Epithelial cell of esophagus (primary cell): ENCODE measurements at regions not wholly inside any gene's neighbourhood (a gene's known extent, or its start where the extent isn't known, plus 50 kb on each side); places are given as distances from the start of the nearest gene placed in this dataset.
A peak's percentile ranks its signal among the peaks of the same experiment; 100 is the strongest.

Experiments
- DNase-seq: peaks from one replicate; pipeline ENCODE4 v3.0.0; 2010; ENCODE audit warnings: low read depth
- H3K4me3 ChIP-seq: 2 replicates; pipeline ENCODE4 v1.5.1; 2011; ENCODE audit warnings: mild to moderate bottlenecking, low read length, control low read depth
- CTCF ChIP-seq: IDR thresholded peaks from 2 replicates; pipeline ENCODE4 v1.5.1; 2011; ENCODE audit warnings: low read depth, mild to moderate bottlenecking, low read length, control low read depth, inconsistent platforms; ENCODE audit not compliant: insufficient read depth; ENCODE audit errors: missing control alignments

- H3K4me3 ChIP-seq = no peak overlapping the region
- TF ChIP-seq CTCF = no peak
- no peak for DNase-seq
These were observed 446.0 kb upstream of the GOT2 start for GRCh38 chr16:59180083-59180476.

DNA sequence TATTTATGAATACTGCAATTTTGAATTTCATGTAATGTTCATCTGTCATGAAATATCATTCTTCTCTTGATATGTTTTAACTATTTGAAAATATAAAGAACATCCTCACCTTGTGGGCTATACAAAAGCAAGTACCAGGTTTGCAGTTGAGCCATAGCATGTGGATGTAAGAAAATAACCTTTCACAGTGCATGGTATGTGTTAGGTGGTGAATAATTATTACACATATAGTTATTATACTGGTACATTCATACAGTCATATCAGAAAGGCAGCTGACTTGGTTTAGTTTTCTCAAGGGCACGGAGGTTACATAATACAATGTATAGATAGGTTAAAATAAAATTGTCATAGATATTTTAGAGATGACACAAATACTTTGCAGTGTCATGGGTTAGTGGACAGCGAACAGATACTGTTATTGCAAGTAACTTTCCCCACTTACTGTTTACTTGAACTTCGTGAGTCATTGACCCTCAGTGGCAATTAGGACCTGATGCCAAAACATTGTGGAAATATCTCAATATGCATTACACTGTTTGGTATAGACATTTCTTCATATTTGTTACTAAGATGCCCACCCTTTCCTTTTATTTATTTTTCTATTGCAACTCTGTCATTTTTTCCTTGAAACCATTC, 445.4 kb upstream of the GOT2 start:
- TF ChIP-seq CTCF = no peak
- H3K4me3 ChIP-seq = no peak overlapping the region
- DNase-seq = no peak

DNA sequence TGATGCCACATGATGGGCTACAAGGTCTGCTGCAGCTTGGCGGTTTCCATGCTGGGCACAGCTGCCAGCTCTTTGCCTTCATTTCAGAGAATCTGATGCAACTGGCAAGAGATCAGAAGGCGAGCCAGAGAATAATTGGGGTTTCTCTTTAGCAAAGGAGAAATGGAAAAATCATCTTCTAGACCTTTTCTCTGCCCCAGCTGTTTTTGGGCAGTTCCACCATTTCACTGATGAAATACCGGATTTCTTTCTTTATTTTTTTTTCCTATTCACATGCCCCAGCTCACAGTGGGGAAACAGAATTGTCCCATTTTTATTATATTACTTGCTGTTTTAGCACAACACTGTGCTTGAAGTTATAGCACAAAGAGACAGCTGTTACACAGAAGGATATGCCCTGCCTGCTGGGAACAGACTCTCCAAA, 439.3 kb upstream of the GOT2 start:
- no peak for TF ChIP-seq CTCF
- no peak overlapping the region for H3K4me3 ChIP-seq
- no peak for DNase-seq

- TF ChIP-seq CTCF = no peak
- H3K4me3 ChIP-seq = no peak overlapping the region
- DNase-seq = no peak
These were observed 436.1 kb upstream of the GOT2 start for GRCh38 chr16:59170099-59170712.

- peak; percentile 10 for DNase-seq
- H3K4me3 ChIP-seq = no peak overlapping the region
- TF ChIP-seq CTCF = no peak
These were observed 435.1 kb upstream of the GOT2 start for GRCh38 chr16:59169168-59169567.

DNA sequence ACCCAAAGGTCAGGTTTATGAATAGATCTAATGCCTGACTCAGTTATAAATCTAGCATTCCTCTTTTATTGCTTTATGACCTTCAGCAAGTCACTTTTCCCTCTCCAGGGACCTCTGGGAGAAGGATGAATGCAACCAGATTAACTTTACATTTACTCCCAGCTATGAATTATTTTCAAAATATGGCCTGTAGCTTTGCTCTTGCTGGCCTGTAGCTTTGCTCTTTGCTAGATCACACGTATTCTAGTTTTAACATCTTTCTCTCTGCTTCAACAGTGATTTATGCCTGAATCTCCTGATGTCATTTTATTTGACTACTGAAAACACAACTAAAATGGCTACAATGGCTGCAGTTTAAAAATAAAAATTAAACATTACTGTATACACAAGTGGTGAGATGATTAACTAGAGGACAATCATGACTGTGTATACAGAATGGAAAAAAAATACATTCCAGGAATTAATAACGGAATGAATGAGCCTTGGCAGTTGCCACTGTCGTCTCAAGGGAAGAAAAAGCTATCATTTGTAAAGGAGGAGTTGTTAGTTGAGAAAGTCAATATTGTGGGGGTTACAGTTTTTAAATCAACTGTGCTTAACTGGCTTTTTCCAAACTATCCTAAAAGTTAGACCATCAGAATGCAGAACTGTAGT, 434.5 kb upstream of the GOT2 start:
- TF ChIP-seq CTCF = no peak
- DNase-seq = no peak
- no peak overlapping the region for H3K4me3 ChIP-seq

- TF ChIP-seq CTCF = no peak
- DNase-seq = peak; percentile 1
- H3K4me3 ChIP-seq = no peak overlapping the region
These were observed 430.3 kb upstream of the GOT2 start for GRCh38 chr16:59164461-59164860.
